T-cell (primary cell): ENCODE measurements at regions not wholly inside any gene's neighbourhood (a gene's known extent, or its start where the extent isn't known, plus 50 kb on each side); places are given as distances from the start of the nearest gene placed in this dataset.

Source experiments
- ATAC-seq, 4 experiments: fragments of 200-7000 bp in 3 of 4; fragments of 150-1000 bp in 1 of 4; cut with Tn5 transposase; replicated peaks in 1 of 4; 1 replicate in 3 of 4; 2 replicates in 1 of 4; pipeline ENCODE4 v1.10.0; 2021; ENCODE audit warnings: moderate library complexity in 3 of 4, mild to moderate bottlenecking in 2 of 4, moderate number of reproducible peaks in 1 of 4
- CTCF ChIA-PET, 2 donors: fragments of 300-600 bp; sonication (Branson Sonifier 250); formaldehyde crosslinking; loops; one replicate each; lab custom pipeline; 2022; ENCODE audit warnings: antibody characterized with exemption in 2 of 2; lab: Charles Lee
- POLR2A ChIA-PET, 2 donors: fragments of 300-600 bp; sonication (Branson Sonifier 250); formaldehyde crosslinking; loops; one replicate each; lab custom pipeline; 2022; ENCODE audit warnings: antibody characterized with exemption in 2 of 2; lab: Charles Lee
- DNase-seq, 35 experiments: peaks; one replicate each; pipeline versions ENCODE4 v3.0.0 to v3.0.0-alpha.2; 2013 to 2023
- H3K27ac ChIP-seq: one replicate; pipeline ENCODE4 v1.5.1; 2013; ENCODE audit warnings: low read length
- H3K27me3 ChIP-seq, 2 experiments: replicated peaks in 1 of 2; 1 replicate in 1 of 2; 2 replicates in 1 of 2; pipeline versions ENCODE4 v1.6.1 to v1.7.0; 2013; ENCODE audit warnings: low read length in 1 of 2, mixed read lengths in 1 of 2; ENCODE audit not compliant: control insufficient read depth in 2 of 2, insufficient read depth in 2 of 2; ENCODE audit errors: extremely low read depth in 1 of 2
- H3K36me3 ChIP-seq, 2 donors: 1 replicate in 1 of 2; 2 replicates in 1 of 2; pipeline versions ENCODE4 v1.6.1 to v1.7.0; 2013; ENCODE audit warnings: low read length in 1 of 2; ENCODE audit not compliant: control insufficient read depth in 2 of 2, insufficient read depth in 1 of 2; ENCODE audit errors: extremely low read depth in 1 of 2
- H3K4me1 ChIP-seq, 2 experiments: 1 replicate in 1 of 2; 2 replicates in 1 of 2; pipeline versions ENCODE4 v1.6.1 to v1.7.0; 2013; ENCODE audit warnings: low read length in 2 of 2, mixed read lengths in 1 of 2; ENCODE audit not compliant: insufficient read depth in 2 of 2, control insufficient read depth in 1 of 2; ENCODE audit errors: extremely low read depth in 1 of 2
- H3K4me3 ChIP-seq, 2 donors: 1 replicate in 1 of 2; 2 replicates in 1 of 2; pipeline versions ENCODE4 v1.5.1 to v1.7.0; 2013; ENCODE audit warnings: mild to moderate bottlenecking in 2 of 2, low read length in 1 of 2, moderate library complexity in 1 of 2; ENCODE audit not compliant: control insufficient read depth in 1 of 2; ENCODE audit errors: extremely low read depth in 1 of 2
- H3K9me3 ChIP-seq: 2 replicates; pipeline ENCODE4 v1.7.0; 2013
- H3K27ac Mint-ChIP-seq, 2 donors: one replicate each; pipeline ENCODE4 v1.8.0; 2020 to 2021; ENCODE audit warnings: mild to moderate bottlenecking in 2 of 2, mixed read lengths in 2 of 2
- H3K27me3 Mint-ChIP-seq, 2 donors: one replicate each; pipeline ENCODE4 v1.8.0; 2021 to 2022; ENCODE audit warnings: mixed read lengths in 2 of 2
- H3K36me3 Mint-ChIP-seq: one replicate; pipeline ENCODE4 v1.8.0; 2021; ENCODE audit warnings: mixed read lengths
- H3K4me1 Mint-ChIP-seq, 3 donors: one replicate each; pipeline ENCODE4 v1.8.0; 2020 to 2022; ENCODE audit warnings: mixed read lengths in 3 of 3, mild to moderate bottlenecking in 1 of 3
- H3K4me3 Mint-ChIP-seq, 3 donors: one replicate each; pipeline ENCODE4 v1.8.0; 2020 to 2022; ENCODE audit warnings: mild to moderate bottlenecking in 3 of 3, mixed read lengths in 3 of 3, moderate library complexity in 3 of 3
- H3K9me3 Mint-ChIP-seq, 3 donors: one replicate each; pipeline ENCODE4 v1.8.0; 2020 to 2022; ENCODE audit warnings: mixed read lengths in 3 of 3
- WGBS: methylation state at CpG from one replicate; pipeline ENCODE4 v1.1.5; 2013; ENCODE audit warnings: missing lambda C conversion rate; ENCODE audit not compliant: insufficient coverage; 5-methylcytosine and 5-hydroxymethylcytosine counted together

DNA sequence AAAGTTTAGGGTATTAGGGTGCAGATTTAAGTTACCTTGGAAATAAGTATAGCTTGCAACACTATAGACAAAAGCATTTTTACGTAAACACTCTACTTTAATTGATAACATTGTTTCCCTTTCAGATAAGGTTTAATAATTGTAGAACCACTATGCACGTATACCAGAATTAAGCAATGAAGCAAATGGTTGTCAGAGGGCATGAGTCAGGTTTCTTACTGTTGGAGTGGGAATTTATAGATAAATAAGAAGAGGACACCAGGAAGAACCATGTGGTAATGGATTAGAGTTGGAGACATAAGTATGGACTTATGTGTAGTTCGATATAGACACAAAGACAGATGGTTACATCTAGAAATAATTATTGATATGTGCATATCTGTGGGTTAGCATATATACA lies 355.6 kb downstream of the ETV1 start:
- WGBS, result no CpG with 5 or more reads among the region's 3 CpGs
- H3K9me3 Mint-ChIP-seq, result peaks cover 0 to 4% (median 0%) of the 10 kb centered on the region in 3 donors
- no peaks in the 10 kb centered on the region for H3K27me3 Mint-ChIP-seq
- POLR2A ChIA-PET, result interaction anchor here in 1 of 2 donors (0.5 kb wide), 1 partner anchor 923 kb away, joined by 7 read pairs; no protein-coding TSS in a partner anchor
- H3K4me3 ChIP-seq, result no peak overlapping the region
- H3K9me3 ChIP-seq, result peaks cover 2% of the 10 kb centered on the region
- H3K4me1 Mint-ChIP-seq, result no peaks in the 10 kb centered on the region
- no peak overlapping the region for H3K27ac ChIP-seq
- H3K4me3 Mint-ChIP-seq, result no peak overlapping the region
- CTCF ChIA-PET, result no interaction called here
- H3K36me3 ChIP-seq, result no peaks in the 10 kb centered on the region
- no peaks in the 10 kb centered on the region for H3K4me1 ChIP-seq
- ATAC-seq (no peak), DNase-seq (no peak)
- H3K27me3 ChIP-seq, result no peaks in the 10 kb centered on the region
- H3K36me3 Mint-ChIP-seq, result no peaks in the 10 kb centered on the region
- H3K27ac Mint-ChIP-seq, result no peak overlapping the region

DNA sequence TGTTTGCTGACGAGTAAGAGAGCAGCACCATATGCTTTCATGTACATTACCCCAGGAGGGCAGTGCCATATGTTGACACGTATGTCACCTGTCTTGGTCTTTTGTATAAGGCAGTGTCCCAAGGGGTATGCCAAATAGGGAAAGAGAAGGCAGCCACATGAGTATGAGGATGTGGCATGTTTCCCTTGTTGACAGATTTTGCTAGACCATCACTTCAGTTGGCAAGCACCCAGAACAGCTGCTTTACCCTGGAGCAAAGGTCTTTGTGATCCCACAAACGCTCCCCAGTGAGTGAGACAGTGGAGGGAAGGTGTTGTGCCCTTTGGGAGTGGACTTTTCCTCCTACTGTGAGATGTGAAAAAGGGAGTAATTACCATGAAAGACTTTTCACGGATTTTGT lies 350.1 kb downstream of the ETV1 start:
- Mint-ChIP-seq H3K4me1 (no peaks in the 10 kb centered on the region), H3K27me3 (no peaks in the 10 kb centered on the region), H3K9me3 (peaks cover 0 to 2% (median 0%) of the 10 kb centered on the region in 3 donors), H3K4me3 (no peak overlapping the region), H3K36me3 (no peaks in the 10 kb centered on the region), H3K27ac (no peak overlapping the region)
- H3K36me3 ChIP-seq, result no peaks in the 10 kb centered on the region
- ChIA-PET POLR2A (no interaction called here), CTCF (no interaction called here)
- H3K27me3 ChIP-seq, result no peaks in the 10 kb centered on the region
- no peak overlapping the region for H3K27ac ChIP-seq
- no peak overlapping the region for H3K4me3 ChIP-seq
- DNase-seq (no peak), ATAC-seq (no peak)
- no peaks in the 10 kb centered on the region for H3K4me1 ChIP-seq
- no peaks in the 10 kb centered on the region for H3K9me3 ChIP-seq
- 43% methylated on average over 1 of the region's 4 CpGs for WGBS

DNA sequence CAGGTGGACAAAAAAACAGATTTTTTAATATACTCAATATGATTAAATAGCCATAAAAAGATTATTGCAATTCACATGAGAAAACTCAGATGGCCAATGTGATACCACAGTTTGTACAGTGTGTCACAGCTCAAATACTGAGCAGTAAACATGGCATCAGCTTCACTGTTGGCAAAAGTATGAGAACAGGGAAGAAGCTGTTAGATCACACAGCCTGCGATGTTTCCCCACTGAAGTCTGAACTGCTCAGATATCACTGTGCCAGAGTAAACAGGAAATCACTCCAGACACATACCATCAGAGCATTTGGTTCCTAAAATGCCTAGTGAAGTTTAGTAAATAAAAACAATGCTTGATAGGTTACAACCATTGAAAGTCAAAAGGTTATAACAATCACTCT lies 347.8 kb downstream of the ETV1 start:
- CTCF ChIA-PET, result no interaction called here
- Mint-ChIP-seq H3K4me1 (no peaks in the 10 kb centered on the region), H3K4me3 (no peak overlapping the region), H3K27me3 (no peaks in the 10 kb centered on the region), H3K9me3 (peaks cover 0 to 2% (median 0%) of the 10 kb centered on the region in 3 donors), H3K36me3 (no peaks in the 10 kb centered on the region), H3K27ac (no peak overlapping the region)
- ATAC-seq (no peak), DNase-seq (no peak)
- Histone ChIP-seq H3K9me3 (no peaks in the 10 kb centered on the region), H3K27me3 (no peaks in the 10 kb centered on the region), H3K36me3 (no peaks in the 10 kb centered on the region), H3K4me1 (no peaks in the 10 kb centered on the region), H3K4me3 (no peak overlapping the region), H3K27ac (no peak overlapping the region)
- no CpG with 5 or more reads among the region's 1 CpG for WGBS
- POLR2A ChIA-PET, result no interaction called here

DNA sequence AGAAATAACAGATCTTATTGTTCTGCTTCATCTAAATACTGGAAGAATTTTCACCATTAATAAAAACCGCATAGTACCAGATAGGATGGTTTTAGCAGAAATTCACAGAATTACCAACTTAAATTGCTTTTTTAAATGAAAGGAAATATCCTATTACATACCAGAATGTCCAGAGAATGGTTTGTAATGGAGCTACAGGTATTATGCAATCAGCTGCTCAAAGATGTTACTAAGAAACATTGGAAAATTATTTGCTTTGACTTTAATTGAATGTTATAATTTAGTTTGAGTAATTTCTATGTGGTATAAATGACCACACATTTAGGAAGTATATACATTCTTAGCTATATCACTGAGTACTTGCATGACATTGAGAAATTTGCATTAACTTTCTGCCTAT lies 338.3 kb downstream of the ETV1 start:
- H3K27me3 Mint-ChIP-seq, result no peaks in the 10 kb centered on the region
- POLR2A ChIA-PET, result no interaction called here
- Histone ChIP-seq H3K4me3 (no peak overlapping the region), H3K36me3 (no peaks in the 10 kb centered on the region), H3K9me3 (no peaks in the 10 kb centered on the region), H3K4me1 (no peaks in the 10 kb centered on the region), H3K27ac (no peak overlapping the region), H3K27me3 (no peaks in the 10 kb centered on the region)
- CTCF ChIA-PET, result no interaction called here
- H3K9me3 Mint-ChIP-seq, result peaks cover 0 to 3% (median 0%) of the 10 kb centered on the region in 3 donors
- H3K4me3 Mint-ChIP-seq, result no peak overlapping the region
- ATAC-seq (no peak), DNase-seq (no peak)
- whole genome bisulfite sequencing, result no CpG with 5 or more reads among the region's 1 CpG
- no peaks in the 10 kb centered on the region for H3K36me3 Mint-ChIP-seq
- no peaks in the 10 kb centered on the region for H3K4me1 Mint-ChIP-seq
- H3K27ac Mint-ChIP-seq, result no peak overlapping the region

DNA sequence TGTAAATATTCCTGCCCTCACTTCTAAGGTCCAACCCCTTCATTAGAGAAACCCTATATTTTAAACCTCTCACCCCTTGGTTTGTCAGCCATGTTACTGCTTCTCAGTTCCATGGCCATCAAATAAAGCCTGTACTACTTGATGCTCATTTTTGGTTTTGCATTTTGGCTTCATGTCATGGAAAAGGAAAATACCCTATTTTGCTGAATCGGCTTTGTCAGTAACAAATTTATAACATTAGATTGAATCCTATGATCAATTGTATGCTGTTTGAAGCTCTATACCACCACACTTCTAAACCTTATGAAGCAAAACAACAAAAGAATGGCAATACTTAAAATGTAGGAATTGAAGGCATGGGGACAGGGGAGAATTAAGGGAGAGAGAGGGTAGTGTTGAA lies 333.1 kb downstream of the ETV1 start:
- Mint-ChIP-seq H3K4me3 (no peak overlapping the region), H3K27me3 (no peaks in the 10 kb centered on the region), H3K27ac (no peak overlapping the region), H3K9me3 (peaks cover 0 to 12% (median 8%) of the 10 kb centered on the region in 3 donors), H3K36me3 (no peaks in the 10 kb centered on the region), H3K4me1 (no peaks in the 10 kb centered on the region)
- H3K4me3 ChIP-seq, result no peak overlapping the region
- H3K27ac ChIP-seq, result no peak overlapping the region
- ChIA-PET POLR2A (no interaction called here), CTCF (no interaction called here)
- no peaks in the 10 kb centered on the region for H3K27me3 ChIP-seq
- no peaks in the 10 kb centered on the region for H3K36me3 ChIP-seq
- DNase-seq (no peak), ATAC-seq (no peak)
- no peaks in the 10 kb centered on the region for H3K4me1 ChIP-seq
- whole genome bisulfite sequencing, result no CpG with 5 or more reads among the region's 1 CpG
- no peaks in the 10 kb centered on the region for H3K9me3 ChIP-seq

DNA sequence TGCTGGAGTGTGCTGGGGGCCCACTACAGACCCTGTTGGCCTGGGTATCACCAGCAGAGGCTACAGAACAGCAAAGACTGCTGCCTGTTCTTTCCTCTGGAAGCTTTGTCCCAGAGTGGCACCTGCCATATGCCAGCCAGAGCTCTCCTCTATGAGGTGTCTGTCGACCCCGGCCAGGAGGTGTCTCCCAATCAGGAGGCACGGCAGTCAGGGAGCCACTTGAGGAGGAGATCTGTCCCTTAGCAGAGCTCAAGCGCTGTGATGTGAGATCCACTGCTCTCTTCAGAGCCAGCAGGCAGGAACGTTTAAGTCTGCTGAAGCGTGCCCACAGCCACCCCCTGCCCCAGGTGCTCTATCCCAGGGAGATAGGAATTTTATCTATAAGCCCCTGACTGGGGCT lies 316.2 kb downstream of the ETV1 start:
- no peak overlapping the region for H3K27ac ChIP-seq
- ChIA-PET POLR2A (no interaction called here), CTCF (no interaction called here)
- H3K27me3 ChIP-seq, result peaks cover 0 to 9% of the 10 kb centered on the region in 2 experiments
- ATAC-seq (no peak), DNase-seq (no peak)
- peaks cover 0 to 1% of the 10 kb centered on the region in 2 donors for H3K27me3 Mint-ChIP-seq
- no peaks in the 10 kb centered on the region for H3K9me3 ChIP-seq
- H3K4me1 ChIP-seq, result no peaks in the 10 kb centered on the region
- 86% methylated on average over 4 of the region's 6 CpGs for WGBS
- H3K36me3 Mint-ChIP-seq, result no peaks in the 10 kb centered on the region
- peaks cover 9 to 31% (median 18%) of the 10 kb centered on the region in 3 donors for H3K9me3 Mint-ChIP-seq
- no peaks in the 10 kb centered on the region for H3K36me3 ChIP-seq
- H3K4me3 ChIP-seq, result no peak overlapping the region
- no peak overlapping the region for H3K4me3 Mint-ChIP-seq
- H3K4me1 Mint-ChIP-seq, result no peaks in the 10 kb centered on the region
- H3K27ac Mint-ChIP-seq, result no peak overlapping the region

DNA sequence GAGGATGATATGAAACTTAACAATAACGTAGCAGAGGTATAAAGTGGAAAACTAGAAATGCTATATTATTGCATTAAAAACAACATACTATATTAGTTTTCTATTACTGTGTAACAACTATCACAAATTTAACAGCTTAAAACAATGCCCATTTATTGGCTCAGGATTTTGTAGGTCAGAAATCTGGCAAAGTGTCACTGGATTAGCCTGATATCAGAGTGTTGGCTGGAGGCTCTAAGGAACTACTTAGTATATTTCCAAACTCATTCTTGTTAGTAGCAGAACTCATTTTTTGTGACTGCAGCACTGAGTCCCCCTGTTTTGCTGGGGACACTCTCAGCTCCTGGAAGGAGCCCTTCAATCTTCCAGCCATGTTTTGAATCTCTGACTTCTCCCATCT lies 306.8 kb downstream of the ETV1 start:
- Histone ChIP-seq H3K9me3 (no peaks in the 10 kb centered on the region), H3K27me3 (no peaks in the 10 kb centered on the region), H3K36me3 (no peaks in the 10 kb centered on the region), H3K4me3 (no peak overlapping the region), H3K4me1 (no peaks in the 10 kb centered on the region), H3K27ac (no peak overlapping the region)
- Mint-ChIP-seq H3K9me3 (peaks cover 0 to 14% (median 0%) of the 10 kb centered on the region in 3 donors), H3K27ac (no peak overlapping the region), H3K4me3 (no peak overlapping the region), H3K4me1 (no peaks in the 10 kb centered on the region), H3K36me3 (no peaks in the 10 kb centered on the region), H3K27me3 (no peaks in the 10 kb centered on the region)
- ChIA-PET POLR2A (no interaction called here), CTCF (no interaction called here)
- WGBS, result no CpG with 5 or more reads among the region's 1 CpG
- ATAC-seq (no peak), DNase-seq (no peak)
